OCI-LY7 (cell line): ENCODE measurements at regions not wholly inside any gene's neighbourhood (a gene's known extent, or its start where the extent isn't known, plus 50 kb on each side); places are given as distances from the start of the nearest gene placed in this dataset.

ENCODE experiments used
- BruUV-seq: library from RNA; stranded (reverse); fragments of 400-500 nt; replicated peaks from 2 replicates; lab custom pipeline; 2021; lab: Mats Ljungman, UMichigan
- CTCF ChIA-PET: fragments of 300-600 bp; sonication (Branson Sonifier 250); formaldehyde crosslinking; loops from one replicate; lab custom pipeline; 2022; ENCODE audit warnings: antibody characterized with exemption; ENCODE audit not compliant: unreplicated experiment; lab: Charles Lee
- POLR2A ChIA-PET: fragments of 300-600 bp; sonication (Branson Sonifier 250); formaldehyde crosslinking; loops from one replicate; lab custom pipeline; 2022; ENCODE audit warnings: antibody characterized with exemption; lab: Charles Lee
- DNase-seq: peaks from one replicate; pipeline ENCODE4 v3.0.0-alpha.2; 2015; ENCODE audit warnings: low spot score
- H2AFZ ChIP-seq: fragments of 200-600 bp; sonication (generic), shearing (Covaris generic); 2 replicates; pipeline ENCODE4 v1.6.1; 2014; ENCODE audit warnings: mild to moderate bottlenecking, antibody characterized with exemption, low read length, moderate library complexity
- H3K27ac ChIP-seq: fragments of 200-600 bp; sonication (generic); 2 replicates; pipeline ENCODE4 v1.5.1; 2014; ENCODE audit warnings: mixed run types, low read depth, mild to moderate bottlenecking, moderate library complexity, low read length, inconsistent platforms; ENCODE audit not compliant: poor library complexity, severe bottlenecking
- H3K36me3 ChIP-seq: fragments of 200-600 bp; sonication (generic); 2 replicates; pipeline ENCODE4 v1.6.1; 2014; ENCODE audit warnings: mild to moderate bottlenecking, antibody characterized with exemption, low read length, moderate library complexity, mixed read lengths; ENCODE audit not compliant: insufficient read depth
- H3K4me1 ChIP-seq: fragments of 200-600 bp; sonication (generic); 2 replicates; pipeline ENCODE4 v1.5.1; 2014; ENCODE audit warnings: mild to moderate bottlenecking, low read length; ENCODE audit not compliant: insufficient read depth, poor library complexity, severe bottlenecking
- H3K4me2 ChIP-seq: fragments of 200-600 bp; sonication (generic); 2 replicates; pipeline ENCODE4 v1.6.1; 2014; ENCODE audit warnings: mild to moderate bottlenecking, low read length
- H3K4me3 ChIP-seq: fragments of 200-600 bp; sonication (generic); 2 replicates; pipeline ENCODE4 v1.5.1; 2014; ENCODE audit warnings: mild to moderate bottlenecking, low read depth, low read length; ENCODE audit not compliant: poor library complexity, severe bottlenecking
- H3K79me2 ChIP-seq: fragments of 200-600 bp; sonication (generic); 2 replicates; pipeline ENCODE4 v1.6.1; 2016; ENCODE audit warnings: low read depth, mild to moderate bottlenecking, low read length, moderate library complexity, mixed read lengths; ENCODE audit not compliant: insufficient read depth
- H3K9me2 ChIP-seq: fragments of 200-600 bp; sonication (generic); 2 replicates; pipeline ENCODE4 v1.6.1; 2016; ENCODE audit warnings: mild to moderate bottlenecking, low read length, mixed read lengths; ENCODE audit not compliant: insufficient read depth
- H3K9me3 ChIP-seq: fragments of 200-600 bp; sonication (generic); 2 replicates; pipeline ENCODE4 v1.6.1; 2014; ENCODE audit warnings: mild to moderate bottlenecking, mixed run types, low read length, mixed read lengths
- H4K20me1 ChIP-seq: fragments of 200-600 bp; sonication (generic); 2 replicates; pipeline ENCODE4 v1.6.1; 2014; ENCODE audit warnings: mild to moderate bottlenecking, antibody characterized with exemption, low read length, moderate library complexity, mixed read lengths; ENCODE audit not compliant: insufficient read depth
- CTCF ChIP-seq: fragments of 200-600 bp; sonication (generic); conservative IDR thresholded peaks from 2 replicates; pipeline ENCODE4 v1.5.1; 2014; ENCODE audit warnings: mild to moderate bottlenecking, antibody characterized with exemption, low read length, moderate library complexity, mixed read lengths
- EZH2phosphoT487 ChIP-seq: fragments of 200-600 bp; sonication (generic); IDR thresholded peaks from 2 replicates; pipeline ENCODE4 v1.6.1; 2018; ENCODE audit warnings: low read depth, borderline replicate concordance, mild to moderate bottlenecking, mixed run types, antibody characterized with exemption, low read length, moderate library complexity, mixed read lengths
- intact Hi-C: fragments of 100-400 bp; cut with micrococcal nuclease; formaldehyde crosslinking; loops from one replicate; pipeline ENCODE4 v1.10.0; 2022; ENCODE audit not compliant: unreplicated experiment

GRCh38 chr16:62224646-62225209 lies 188.5 kb upstream of the CDH8 start:
- Histone ChIP-seq H3K4me2 (no peak overlapping the region), H3K9me3 (no peaks in the 10 kb centered on the region), H3K79me2 (no peaks in the 10 kb centered on the region), H2AFZ (no peak overlapping the region), H3K9me2 (no peaks in the 10 kb centered on the region), H3K36me3 (no peaks in the 10 kb centered on the region), H3K4me3 (no peak overlapping the region), H3K4me1 (no peaks in the 10 kb centered on the region), H4K20me1 (no peaks in the 10 kb centered on the region), H3K27ac (no peak overlapping the region)
- CTCF ChIA-PET, result no interaction called here
- POLR2A ChIA-PET, result interaction anchor here (0.6 kb wide), 1 partner anchor 46 kb away, joined by 3 read pairs; no protein-coding TSS in a partner anchor
- BruUV-seq, result no TSS peak
- intact Hi-C loops, result no loop called here
- no peak for DNase-seq
- TF ChIP-seq EZH2phosphoT487 (no peak), CTCF (no peak)

DNA sequence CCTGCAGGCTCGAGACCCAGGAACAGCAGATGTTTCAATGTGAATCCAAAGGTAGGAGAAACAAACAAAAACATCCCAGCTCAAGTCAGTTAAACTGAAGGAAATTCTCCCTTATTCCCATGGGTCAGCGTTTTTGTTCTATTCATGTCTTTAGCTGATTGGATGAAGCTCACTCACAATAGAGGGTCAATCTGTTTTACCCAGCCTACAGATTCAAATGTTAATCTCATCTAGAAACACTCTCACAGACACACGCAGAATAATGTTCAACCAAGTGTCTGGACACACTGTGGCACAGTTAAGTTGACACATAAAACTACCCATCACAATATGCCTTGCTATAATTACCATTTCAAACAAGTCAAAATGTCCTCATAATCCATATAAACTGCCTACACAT lies 180.6 kb upstream of the CDH8 start:
- Histone ChIP-seq H3K4me1 (no peaks in the 10 kb centered on the region), H3K27ac (no peak overlapping the region), H3K4me3 (no peak overlapping the region), H3K4me2 (no peak overlapping the region), H3K9me3 (no peaks in the 10 kb centered on the region), H3K9me2 (no peaks in the 10 kb centered on the region), H3K36me3 (no peaks in the 10 kb centered on the region), H2AFZ (no peak overlapping the region), H4K20me1 (no peaks in the 10 kb centered on the region), H3K79me2 (no peaks in the 10 kb centered on the region)
- TF ChIP-seq CTCF, result no peak
- no peak for TF ChIP-seq EZH2phosphoT487
- no TSS peak for BruUV-seq
- ChIA-PET CTCF (no interaction called here), POLR2A (no interaction called here)
- DNase-seq, result no peak
- intact Hi-C loops, result no loop called here

DNA sequence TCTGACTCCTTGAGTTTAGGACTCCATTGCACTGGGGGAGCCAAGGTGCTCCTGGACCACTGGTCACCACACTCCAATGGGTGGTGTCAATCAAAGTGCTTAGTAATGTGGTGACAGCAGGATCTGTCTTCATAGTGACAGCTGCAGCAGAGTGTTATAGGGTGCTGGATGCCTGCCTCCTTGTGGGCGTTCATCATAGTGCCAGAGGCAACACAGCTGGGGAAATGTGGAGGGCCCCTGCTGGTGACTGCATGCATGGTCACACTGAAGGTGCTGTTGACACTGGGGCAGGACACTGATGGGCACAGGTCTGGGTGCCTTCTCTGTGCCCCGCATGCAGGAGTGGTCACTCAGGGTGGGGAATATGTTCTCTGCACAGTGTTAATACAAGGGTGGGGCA lies 177.5 kb upstream of the CDH8 start:
- TF ChIP-seq EZH2phosphoT487, result no peak
- peak; percentile 48; the same call in 1 of the 2 replicates for TF ChIP-seq CTCF
- POLR2A ChIA-PET, result no interaction called here
- Histone ChIP-seq H3K9me2 (no peaks in the 10 kb centered on the region), H3K79me2 (no peaks in the 10 kb centered on the region), H3K27ac (no peak overlapping the region), H3K4me2 (no peak overlapping the region), H4K20me1 (no peaks in the 10 kb centered on the region), H3K9me3 (no peaks in the 10 kb centered on the region), H3K4me3 (no peak overlapping the region), H3K36me3 (no peaks in the 10 kb centered on the region), H2AFZ (no peak overlapping the region), H3K4me1 (no peaks in the 10 kb centered on the region)
- intact Hi-C loops, result no loop called here
- CTCF ChIA-PET, result no interaction called here
- DNase-seq, result peak; percentile 6
- BruUV-seq, result no TSS peak
